SJCRH30 (cell line): ENCODE measurements at regions not wholly inside any gene's neighbourhood (a gene's known extent, or its start where the extent isn't known, plus 50 kb on each side); places are given as distances from the start of the nearest gene placed in this dataset.

Experiments
- DNase-seq, 2 experiments: peaks; one replicate each; pipeline ENCODE4 v3.0.0-alpha.2; 2015 to 2020
- H3K27ac ChIP-seq: fragments of 250-450 bp; sonication (Bioruptor Pico); 2 replicates; pipeline ENCODE4 v1.5.1; 2020; ENCODE audit warnings: mild to moderate bottlenecking, moderate library complexity
- H3K27me3 ChIP-seq: fragments of 250-450 bp; sonication (Bioruptor Pico); 2 replicates; pipeline ENCODE4 v1.5.1; 2020; ENCODE audit warnings: mild to moderate bottlenecking, moderate library complexity
- H3K36me3 ChIP-seq: fragments of 250-450 bp; sonication (Bioruptor Pico); 2 replicates; pipeline ENCODE4 v1.5.1; 2020; ENCODE audit warnings: mild to moderate bottlenecking, moderate library complexity
- H3K4me1 ChIP-seq: fragments of 250-450 bp; sonication (Bioruptor Pico); 2 replicates; pipeline ENCODE4 v1.5.1; 2020; ENCODE audit warnings: mild to moderate bottlenecking, moderate library complexity
- H3K4me3 ChIP-seq: fragments of 250-450 bp; sonication (Bioruptor Pico); 2 replicates; pipeline ENCODE4 v1.5.1; 2020; ENCODE audit warnings: mild to moderate bottlenecking, moderate library complexity
- H3K9me3 ChIP-seq: fragments of 250-450 bp; sonication (Bioruptor Pico); replicated peaks from 2 replicates; pipeline ENCODE4 v1.5.1; 2020; ENCODE audit warnings: mild to moderate bottlenecking, moderate library complexity

- no peaks in the 10 kb centered on the region for H3K4me1 ChIP-seq
- H3K36me3 ChIP-seq, result no peaks in the 10 kb centered on the region
- no peak overlapping the region for H3K4me3 ChIP-seq
- no peaks in the 10 kb centered on the region; the same call in 1 of the 2 replicates for H3K27me3 ChIP-seq
- H3K9me3 ChIP-seq, result no peaks in the 10 kb centered on the region
- H3K27ac ChIP-seq, result no peak overlapping the region
- DNase-seq, result no peak
These were observed 275.8 kb downstream of the ATP23 start for GRCh38 chr12:58217130-58217529.

DNA sequence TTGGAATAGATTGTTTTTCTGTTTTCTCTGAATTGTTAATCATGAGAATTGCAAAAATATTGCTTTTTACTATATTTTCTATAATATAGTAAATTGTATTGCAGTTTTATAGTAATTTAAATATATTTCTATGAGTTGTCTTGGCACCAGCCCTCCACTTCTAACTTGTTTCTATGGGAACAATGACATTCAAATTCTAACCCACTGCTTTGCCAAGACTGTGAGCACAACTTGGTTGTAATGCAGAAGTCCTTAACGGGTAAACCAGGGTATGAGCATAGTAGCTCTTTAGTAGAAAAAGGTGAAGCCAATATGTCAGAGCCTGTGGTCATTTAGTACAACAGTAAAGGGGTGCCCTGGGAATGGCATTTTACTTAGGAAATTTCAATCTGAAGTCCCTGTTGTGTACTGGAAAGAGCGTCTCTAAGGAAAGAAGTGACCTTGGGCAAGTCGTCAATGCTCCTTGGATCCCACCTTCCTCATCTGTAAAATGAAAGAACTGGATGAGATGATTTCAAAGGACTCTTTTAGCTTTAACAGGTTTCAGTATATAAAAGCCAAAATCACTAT is 283.3 kb downstream of the ATP23 start:
- no peak for DNase-seq
- no peak overlapping the region for H3K4me3 ChIP-seq
- H3K27me3 ChIP-seq, result no peaks in the 10 kb centered on the region
- peaks cover 3% of the 10 kb centered on the region for H3K4me1 ChIP-seq
- H3K9me3 ChIP-seq, result peaks cover 14% of the 10 kb centered on the region
- H3K27ac ChIP-seq, result no peak overlapping the region
- no peaks in the 10 kb centered on the region for H3K36me3 ChIP-seq

GRCh38 chr12:58225203-58225877 is 284.0 kb downstream of the ATP23 start:
- no peaks in the 10 kb centered on the region for H3K36me3 ChIP-seq
- peaks cover 3% of the 10 kb centered on the region for H3K4me1 ChIP-seq
- no peaks in the 10 kb centered on the region for H3K27me3 ChIP-seq
- H3K4me3 ChIP-seq, result no peak overlapping the region
- DNase-seq, result no peak
- peaks cover 21% of the 10 kb centered on the region for H3K9me3 ChIP-seq
- no peak overlapping the region for H3K27ac ChIP-seq

- H3K4me3 ChIP-seq, result no peak overlapping the region
- H3K27ac ChIP-seq, result peak overlapping the region; percentile 44
- peak; percentile 98 to 100 for DNase-seq
- no peaks in the 10 kb centered on the region for H3K36me3 ChIP-seq
- H3K9me3 ChIP-seq, result peaks cover 16% of the 10 kb centered on the region
- H3K27me3 ChIP-seq, result no peaks in the 10 kb centered on the region
- peaks cover 21% of the 10 kb centered on the region for H3K4me1 ChIP-seq
These were observed 292.5 kb downstream of the ATP23 start for GRCh38 chr12:58233886-58234285.

- no peak for DNase-seq
- Histone ChIP-seq H3K9me3 (no peaks in the 10 kb centered on the region), H3K4me1 (peaks cover 16% of the 10 kb centered on the region), H3K27ac (no peak overlapping the region), H3K27me3 (no peaks in the 10 kb centered on the region), H3K4me3 (no peak overlapping the region), H3K36me3 (no peaks in the 10 kb centered on the region)
These were observed 297.0 kb downstream of the ATP23 start for GRCh38 chr12:58238411-58238810.

- H3K27ac ChIP-seq, result no peak overlapping the region
- no peak for DNase-seq
- no peaks in the 10 kb centered on the region for H3K36me3 ChIP-seq
- no peak overlapping the region for H3K4me3 ChIP-seq
- no peaks in the 10 kb centered on the region for H3K4me1 ChIP-seq
- H3K27me3 ChIP-seq, result no peaks in the 10 kb centered on the region
- no peaks in the 10 kb centered on the region for H3K9me3 ChIP-seq
These were observed 299.7 kb downstream of the ATP23 start for GRCh38 chr12:58241099-58241498.

DNA sequence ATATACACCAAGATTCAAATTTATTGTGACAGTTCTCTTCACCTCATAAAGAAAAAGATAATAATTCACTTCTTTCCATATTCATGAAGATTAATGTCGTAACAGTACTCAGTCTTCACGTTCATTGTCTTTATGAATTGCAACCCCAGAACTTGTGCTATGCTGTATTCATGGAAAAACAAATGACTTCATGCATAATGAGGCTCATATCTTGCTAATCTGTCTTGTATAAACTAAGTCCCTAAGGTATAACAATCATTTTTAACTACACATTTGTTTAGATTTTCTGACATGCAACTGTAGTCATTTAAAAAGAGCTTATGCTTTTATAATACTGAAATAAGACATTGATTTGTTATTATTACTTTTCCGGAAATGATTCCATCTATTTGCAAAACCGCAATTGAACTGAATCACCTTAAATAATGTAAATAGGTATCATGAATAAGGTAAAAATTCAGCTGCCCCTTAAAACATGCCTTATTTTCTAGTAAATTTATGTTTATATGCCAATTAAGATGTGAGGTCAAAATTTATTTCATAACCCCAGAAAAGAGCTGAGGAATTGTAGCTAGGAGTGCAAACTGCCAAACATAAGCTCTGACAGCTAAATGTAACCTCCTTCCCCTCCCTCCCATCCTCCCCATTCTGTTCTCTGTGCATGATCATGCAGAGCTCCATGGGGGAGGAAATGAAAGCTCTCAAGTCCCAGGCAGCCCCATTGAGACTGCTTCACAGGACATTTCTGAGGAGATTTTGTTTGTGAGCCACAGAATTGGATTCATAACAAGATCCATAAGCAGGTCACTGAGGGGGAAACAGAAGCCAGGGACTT is 301.6 kb downstream of the ATP23 start:
- no peak for DNase-seq
- no peak overlapping the region for H3K27ac ChIP-seq
- no peaks in the 10 kb centered on the region for H3K36me3 ChIP-seq
- no peak overlapping the region for H3K4me3 ChIP-seq
- H3K4me1 ChIP-seq, result no peaks in the 10 kb centered on the region
- H3K27me3 ChIP-seq, result no peaks in the 10 kb centered on the region
- H3K9me3 ChIP-seq, result no peaks in the 10 kb centered on the region

DNA sequence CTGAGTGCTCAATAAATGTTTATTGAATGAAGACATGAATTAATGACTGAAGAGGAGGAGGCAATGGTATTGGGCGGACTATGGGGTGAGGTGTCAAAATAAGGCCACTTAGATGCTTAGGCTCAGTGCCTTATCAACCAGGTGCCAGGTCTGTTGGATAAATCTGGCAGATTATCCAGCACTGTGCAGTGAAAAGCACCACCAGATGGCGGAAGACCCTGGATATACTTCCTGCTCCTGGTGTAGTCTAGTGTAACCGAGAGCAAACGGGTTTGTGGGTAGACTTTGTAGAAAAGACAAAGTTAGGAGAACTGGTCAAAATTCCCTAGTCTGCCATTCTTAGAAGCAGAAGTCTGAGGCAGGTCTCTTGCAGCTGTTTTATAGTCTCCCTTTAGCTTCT is 306.3 kb downstream of the ATP23 start:
- H3K27me3 ChIP-seq, result no peaks in the 10 kb centered on the region; the same call in 1 of the 2 replicates
- no peak overlapping the region for H3K4me3 ChIP-seq
- H3K4me1 ChIP-seq, result peaks cover 11% of the 10 kb centered on the region
- H3K36me3 ChIP-seq, result no peaks in the 10 kb centered on the region
- DNase-seq, result peak; percentile 97 to 100
- H3K9me3 ChIP-seq, result no peaks in the 10 kb centered on the region
- H3K27ac ChIP-seq, result no peak overlapping the region

GRCh38 chr12:58248599-58248998 is 307.2 kb downstream of the ATP23 start:
- Histone ChIP-seq H3K27me3 (no peaks in the 10 kb centered on the region; the same call in 1 of the 2 replicates), H3K36me3 (no peaks in the 10 kb centered on the region)
- no peak for DNase-seq

DNA sequence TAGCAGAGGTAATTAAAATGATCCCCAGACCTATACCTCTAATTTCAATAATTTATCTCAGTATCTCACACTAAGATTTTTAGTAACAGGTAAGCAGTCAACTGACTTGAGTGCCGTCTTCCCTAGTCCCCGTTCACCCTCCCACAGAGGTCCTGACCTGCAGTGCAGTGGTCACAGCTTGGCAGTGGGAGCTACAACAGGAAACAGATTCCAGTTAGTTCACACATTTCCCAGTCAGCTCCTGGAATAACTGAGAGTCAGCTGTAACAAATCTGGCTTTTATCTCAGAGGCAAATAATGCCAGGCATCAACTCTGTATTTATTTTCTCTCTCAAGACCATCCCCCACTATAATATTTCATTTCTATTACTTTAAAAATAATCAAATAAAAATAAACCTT is 308.2 kb downstream of the ATP23 start:
- DNase-seq, result peak in 1 of 2 experiments; percentile 77
- Histone ChIP-seq H3K36me3 (no peaks in the 10 kb centered on the region), H3K27me3 (no peaks in the 10 kb centered on the region; the same call in 1 of the 2 replicates), H3K4me1 (peaks cover 22% of the 10 kb centered on the region), H3K27ac (no peak overlapping the region), H3K9me3 (no peaks in the 10 kb centered on the region), H3K4me3 (no peak overlapping the region)

More at GRCh38 chr12:58248599-58248998, 307.2 kb downstream of the ATP23 start:
- Histone ChIP-seq H3K27ac (no peak overlapping the region), H3K4me1 (peaks cover 20% of the 10 kb centered on the region), H3K9me3 (no peaks in the 10 kb centered on the region), H3K4me3 (no peak overlapping the region)

DNA sequence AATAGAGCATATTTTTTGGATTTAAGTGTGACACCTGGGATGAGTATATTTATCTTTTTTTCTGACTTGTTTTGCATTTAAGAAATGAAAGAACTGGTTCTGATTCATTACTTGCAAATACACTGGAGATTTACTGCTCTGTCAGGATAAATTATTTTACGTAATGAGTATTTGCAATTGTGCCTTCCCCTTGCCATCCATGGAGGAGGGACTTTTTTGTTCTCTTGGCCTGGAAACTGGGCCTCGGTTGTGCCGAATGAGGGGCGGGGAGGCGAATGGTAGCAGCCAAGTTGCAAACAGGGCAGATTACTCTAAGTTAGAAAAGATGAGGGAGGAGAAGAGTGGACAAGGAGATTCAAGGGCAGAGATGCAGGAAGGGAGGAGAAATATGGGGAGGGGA is 308.7 kb downstream of the ATP23 start:
- Histone ChIP-seq H3K27ac (no peak overlapping the region), H3K9me3 (no peaks in the 10 kb centered on the region), H3K27me3 (no peaks in the 10 kb centered on the region; the same call in 1 of the 2 replicates), H3K36me3 (no peaks in the 10 kb centered on the region), H3K4me3 (no peak overlapping the region), H3K4me1 (peaks cover 22% of the 10 kb centered on the region)
- no peak for DNase-seq

DNA sequence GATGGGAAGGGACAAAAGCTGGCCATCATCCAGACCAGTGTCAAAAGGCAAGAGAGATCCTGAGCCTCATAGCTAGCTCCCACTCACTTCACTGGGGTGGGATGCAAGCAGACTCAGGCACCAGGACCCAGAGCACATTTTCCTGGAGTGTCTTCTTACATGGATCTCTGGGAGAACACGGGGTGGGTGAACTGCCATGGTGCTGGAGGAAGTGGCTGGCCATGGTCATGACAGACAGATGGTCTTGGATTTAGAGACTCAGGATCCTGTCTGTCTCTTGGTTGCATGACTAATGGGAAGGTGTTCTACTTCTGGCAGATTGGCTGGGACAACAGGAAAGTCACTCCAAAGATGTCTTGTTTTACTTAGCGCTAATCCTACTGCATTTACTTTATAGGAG is 311.5 kb downstream of the ATP23 start:
- peak; percentile 89 to 94 for DNase-seq
- Histone ChIP-seq H3K36me3 (no peaks in the 10 kb centered on the region), H3K4me3 (no peak overlapping the region), H3K27ac (no peak overlapping the region), H3K27me3 (no peaks in the 10 kb centered on the region; the same call in 1 of the 2 replicates), H3K4me1 (peaks cover 22% of the 10 kb centered on the region), H3K9me3 (peaks cover 6% of the 10 kb centered on the region)

DNA sequence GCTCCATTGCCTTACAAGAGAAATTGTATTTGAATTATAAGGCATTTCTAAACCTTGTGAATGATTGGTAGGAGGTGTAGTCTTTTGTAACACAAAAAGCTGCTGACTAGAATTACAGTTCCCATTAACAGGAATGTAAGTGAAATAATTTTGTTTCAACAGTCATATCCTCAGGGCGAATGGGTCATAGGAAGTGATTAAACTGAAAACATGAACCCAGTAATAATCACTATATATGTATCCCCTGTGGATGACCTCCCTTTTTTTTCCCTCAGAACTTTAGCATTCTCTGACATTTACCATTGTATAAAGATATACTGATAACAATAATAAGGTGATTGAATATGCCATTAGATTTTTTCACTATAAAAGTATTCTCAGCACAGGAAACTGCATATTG is 312.3 kb downstream of the ATP23 start:
- peaks cover 22% of the 10 kb centered on the region for H3K4me1 ChIP-seq
- H3K36me3 ChIP-seq, result no peaks in the 10 kb centered on the region
- H3K4me3 ChIP-seq, result no peak overlapping the region
- no peaks in the 10 kb centered on the region for H3K27me3 ChIP-seq
- H3K9me3 ChIP-seq, result peaks cover 10% of the 10 kb centered on the region
- H3K27ac ChIP-seq, result no peak overlapping the region
- no peak for DNase-seq

DNA sequence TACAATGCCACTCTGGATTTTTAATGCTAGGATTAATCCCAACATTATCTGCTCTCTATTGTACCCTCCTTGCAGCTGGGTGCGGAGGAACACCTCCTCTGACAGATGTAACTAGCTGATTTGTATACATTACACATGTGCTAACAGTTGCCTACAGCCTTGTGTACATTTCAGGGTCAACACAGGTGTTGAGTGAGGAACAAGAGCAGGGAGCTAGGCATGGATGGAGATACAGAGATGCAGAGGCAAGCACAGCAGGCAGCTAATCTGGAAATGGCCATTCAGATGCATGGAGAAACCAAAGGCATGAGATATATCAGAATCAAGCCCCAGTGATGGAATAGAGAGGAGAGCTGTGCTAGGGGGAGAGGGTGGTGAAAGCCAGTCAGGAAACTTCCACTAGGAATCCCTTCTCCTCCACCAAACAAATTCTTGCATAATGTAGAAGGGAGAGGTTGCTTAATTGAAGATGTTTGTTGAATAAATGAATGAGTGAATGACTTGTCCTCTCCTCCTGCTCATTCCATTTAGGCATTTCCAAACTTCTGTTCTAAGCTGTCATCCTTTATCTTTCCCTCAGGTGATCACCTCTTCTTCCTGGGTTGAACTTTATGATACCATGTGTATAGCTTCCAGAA is 313.2 kb downstream of the ATP23 start:
- Histone ChIP-seq H3K27ac (no peak overlapping the region), H3K4me3 (no peak overlapping the region), H3K9me3 (peaks cover 10% of the 10 kb centered on the region), H3K4me1 (peaks cover 21% of the 10 kb centered on the region), H3K36me3 (no peaks in the 10 kb centered on the region), H3K27me3 (no peaks in the 10 kb centered on the region)
- DNase-seq, result peak in 1 of 2 experiments; percentile 73

- peak in 1 of 2 experiments; percentile 52 for DNase-seq
These were observed 321.4 kb downstream of the ATP23 start for GRCh38 chr12:58262796-58263195.

More at GRCh38 chr12:58262796-58263195, 321.4 kb downstream of the ATP23 start:
- Histone ChIP-seq H3K27ac (no peak overlapping the region), H3K36me3 (no peaks in the 10 kb centered on the region), H3K9me3 (peaks cover 13% of the 10 kb centered on the region), H3K27me3 (no peaks in the 10 kb centered on the region; the same call in 1 of the 2 replicates), H3K4me3 (no peak overlapping the region), H3K4me1 (no peaks in the 10 kb centered on the region)
